IMR-90 (cell line): ENCODE measurements at regions not wholly inside any gene's neighbourhood (a gene's known extent, or its start where the extent isn't known, plus 50 kb on each side); places are given as distances from the start of the nearest gene placed in this dataset.

Experiments used
- ATAC-seq: fragments of 200-7000 bp; cut with Tn5 transposase; 2 replicates; pipeline ENCODE4 v1.9.1; 2020; ENCODE audit warnings: low read depth, mild to moderate bottlenecking, moderate library complexity
- BruUV-seq: library from RNA; stranded (reverse); fragments of 400-500 nt; replicated peaks from 2 replicates; lab custom pipeline; 2021; lab: Mats Ljungman, UMichigan
- CTCF ChIA-PET: fragments of 300-600 bp; formaldehyde crosslinking; extraction: SDS; loops from one replicate; lab custom pipeline; 2021; ENCODE audit warnings: antibody characterized with exemption; lab: Yijun Ruan, JAX
- POLR2A ChIA-PET: fragments of 300-600 bp; sonication (Branson Sonifier 250); formaldehyde crosslinking; loops from one replicate; lab custom pipeline; 2022; ENCODE audit warnings: antibody characterized with exemption; ENCODE audit not compliant: unreplicated experiment; lab: Charles Lee
- DNase-seq: peaks from one replicate; pipeline ENCODE4 v3.0.0; 2013
- H2AFZ ChIP-seq: replicated peaks from 2 replicates; pipeline ENCODE3; 2013; ENCODE audit warnings: low read length, mild to moderate bottlenecking; ENCODE audit not compliant: poor library complexity
- H2AK5ac ChIP-seq: 2 replicates; pipeline ENCODE4 v1.6.1; 2013; ENCODE audit warnings: low read depth, low read length, inconsistent platforms
- H2AK9ac ChIP-seq: replicated peaks from 2 replicates; pipeline ENCODE3; 2013; ENCODE audit warnings: mild to moderate bottlenecking, low read depth, low read length, moderate library complexity; ENCODE audit not compliant: poor library complexity
- H2BK120ac ChIP-seq: 2 replicates; pipeline ENCODE4 v1.6.1; 2013; ENCODE audit warnings: low read depth, low read length, inconsistent platforms
- H2BK15ac ChIP-seq: 3 replicates; pipeline ENCODE4 v1.6.1; 2013; ENCODE audit warnings: low read depth, low read length, inconsistent platforms
- H2BK20ac ChIP-seq: 2 replicates; pipeline ENCODE4 v1.6.1; 2013; ENCODE audit warnings: low read depth, mild to moderate bottlenecking, inconsistent platforms, low read length, moderate library complexity
- H2BK5ac ChIP-seq: 2 replicates; pipeline ENCODE4 v1.6.1; 2013; ENCODE audit warnings: mild to moderate bottlenecking, low read depth, low read length, inconsistent platforms; ENCODE audit not compliant: poor library complexity, severe bottlenecking
- H3K14ac ChIP-seq: replicated peaks from 2 replicates; pipeline ENCODE4 v1.6.1; 2013; ENCODE audit warnings: low read depth, low read length, inconsistent platforms
- H3K18ac ChIP-seq: 2 replicates; pipeline ENCODE4 v1.6.1; 2013; ENCODE audit warnings: low read depth, low read length, control low read depth
- H3K23ac ChIP-seq: 2 replicates; pipeline ENCODE4 v1.6.1; 2013; ENCODE audit warnings: low read depth, low read length, inconsistent platforms
- H3K27ac ChIP-seq: 2 replicates; pipeline ENCODE4 v1.5.1; 2013; ENCODE audit warnings: mild to moderate bottlenecking, control low read depth, low read length; ENCODE audit not compliant: insufficient read depth
- H3K27me3 ChIP-seq: 2 replicates; pipeline ENCODE4 v1.6.1; 2013; ENCODE audit warnings: low read length; ENCODE audit not compliant: control insufficient read depth, insufficient read depth
- H3K36me3 ChIP-seq: 2 replicates; pipeline ENCODE4 v1.6.1; 2013; ENCODE audit warnings: low read length, mixed read lengths; ENCODE audit not compliant: control insufficient read depth, insufficient read depth
- H3K4ac ChIP-seq: 2 replicates; pipeline ENCODE4 v1.6.1; 2013; ENCODE audit warnings: low read depth, low read length, inconsistent platforms
- H3K4me1 ChIP-seq: 2 replicates; pipeline ENCODE4 v1.6.1; 2013; ENCODE audit warnings: low read length, mixed read lengths; ENCODE audit not compliant: control insufficient read depth, insufficient read depth
- H3K4me2 ChIP-seq: 2 replicates; pipeline ENCODE4 v1.6.1; 2013; ENCODE audit warnings: low read depth, mild to moderate bottlenecking, control low read depth, low read length, moderate library complexity
- H3K4me3 ChIP-seq: 2 replicates; pipeline ENCODE4 v1.5.1; 2013; ENCODE audit warnings: low read depth, mild to moderate bottlenecking, control low read depth, low read length, moderate library complexity; ENCODE audit not compliant: insufficient read depth
- H3K56ac ChIP-seq: 2 replicates; pipeline ENCODE4 v1.6.1; 2013; ENCODE audit warnings: low read length, inconsistent platforms; ENCODE audit not compliant: insufficient read depth; ENCODE audit errors: extremely low read depth
- H3K79me1 ChIP-seq, 2 experiments: 2 replicates each; pipeline ENCODE4 v1.6.1; 2013; ENCODE audit warnings: low read length in 2 of 2, inconsistent platforms in 1 of 2, low read depth in 1 of 2
- H3K9ac ChIP-seq: 2 replicates; pipeline ENCODE4 v1.6.1; 2013; ENCODE audit warnings: low read depth, low read length, control low read depth
- H3K9me1 ChIP-seq: 2 replicates; pipeline ENCODE4 v1.6.1; 2013; ENCODE audit warnings: low read length, inconsistent platforms; ENCODE audit not compliant: insufficient read depth
- H3K9me3 ChIP-seq: 2 replicates; pipeline ENCODE4 v1.6.1; 2013; ENCODE audit warnings: low read length; ENCODE audit not compliant: control insufficient read depth, insufficient read depth
- H4K20me1 ChIP-seq: 2 replicates; pipeline ENCODE4 v1.6.1; 2013; ENCODE audit warnings: low read length, inconsistent platforms; ENCODE audit not compliant: insufficient read depth
- H4K5ac ChIP-seq: 2 replicates; pipeline ENCODE4 v1.6.1; 2013; ENCODE audit warnings: mild to moderate bottlenecking, low read depth, low read length, control low read depth
- H4K8ac ChIP-seq, 2 experiments: 2 replicates each; pipeline ENCODE4 v1.6.1; 2013; ENCODE audit warnings: low read depth in 2 of 2, low read length in 2 of 2, control low read depth in 1 of 2, inconsistent platforms in 1 of 2
- H4K91ac ChIP-seq: 2 replicates; pipeline ENCODE4 v1.6.1; 2013; ENCODE audit warnings: low read depth, low read length, inconsistent platforms; ENCODE audit not compliant: insufficient read depth
- BHLHE40 ChIP-seq: fragments of 150-350 bp; IDR thresholded peaks from 2 replicates; pipeline ENCODE4 v1.6.1; 2016; ENCODE audit warnings: mild to moderate bottlenecking, low read depth, low read length
- CEBPB ChIP-seq: IDR thresholded peaks from 2 replicates; pipeline ENCODE4 v1.6.1; 2012; ENCODE audit warnings: low read depth, low read length, improper control_type of control experiment
- CHD1 ChIP-seq: IDR thresholded peaks from 2 replicates; pipeline ENCODE4 v1.6.1; 2012; ENCODE audit warnings: low read depth, low read length, improper control_type of control experiment
- FOS ChIP-seq: fragments of 150-350 bp; IDR thresholded peaks from 2 replicates; pipeline ENCODE4 v1.6.1; 2016; ENCODE audit warnings: low read depth, low read length
- MAFK ChIP-seq: IDR thresholded peaks from 2 replicates; pipeline ENCODE4 v1.6.1; 2012; ENCODE audit warnings: low read depth, low read length, improper control_type of control experiment
- MAZ ChIP-seq: IDR thresholded peaks from 2 replicates; pipeline ENCODE4 v1.6.1; 2012; ENCODE audit warnings: low read depth, mild to moderate bottlenecking, low read length, improper control_type of control experiment, moderate library complexity, borderline replicate concordance
- MXI1 ChIP-seq: IDR thresholded peaks from 2 replicates; pipeline ENCODE4 v1.6.1; 2012; ENCODE audit warnings: low read depth, mild to moderate bottlenecking, low read length, moderate library complexity, borderline replicate concordance
- NFE2L2 ChIP-seq: fragments of 150-350 bp; IDR thresholded peaks from 2 replicates; pipeline ENCODE4 v1.6.1; 2016; ENCODE audit warnings: low read depth, mild to moderate bottlenecking, low read length
- POLR2A ChIP-seq: IDR thresholded peaks from 2 replicates; pipeline ENCODE4 v1.6.1; 2012; ENCODE audit warnings: mild to moderate bottlenecking, low read depth, low read length
- RCOR1 ChIP-seq: IDR thresholded peaks from 2 replicates; pipeline ENCODE4 v1.6.1; 2012; ENCODE audit warnings: mild to moderate bottlenecking, low read length, improper control_type of control experiment; ENCODE audit not compliant: insufficient replicate concordance
- RFX5 ChIP-seq: IDR thresholded peaks from 2 replicates; pipeline ENCODE4 v1.8.0; 2012; ENCODE audit warnings: low read depth, mild to moderate bottlenecking, low read length, moderate library complexity
- SMC3 ChIP-seq: fragments of 150-350 bp; IDR thresholded peaks from 2 replicates; pipeline ENCODE4 v1.6.1; 2016; ENCODE audit warnings: low read depth, mild to moderate bottlenecking, antibody characterized with exemption, low read length, moderate library complexity
- WGBS, 2 experiments: methylation state at CpG; one replicate each; pipeline versions ENCODE4 v1.1.5 to v1.1.7; 2013; ENCODE audit warnings: missing lambda C conversion rate in 2 of 2; ENCODE audit not compliant: insufficient read length in 1 of 2; ENCODE audit errors: extremely low coverage in 2 of 2; 5-methylcytosine and 5-hydroxymethylcytosine counted together
- dilution Hi-C: fragments of 300-500 bp; cut with HindIII; formaldehyde crosslinking; loops from one replicate; pipeline ENCODE4 v1.14.3; 2018; ENCODE audit warnings: low sequenced_read_pairs; ENCODE audit not compliant: unreplicated experiment
- in situ Hi-C: fragments of 300-500 bp; cut with MboI; formaldehyde crosslinking; loops from 3 replicates; pipeline ENCODE4 v1.14.3; 2019; ENCODE audit warnings: low sequenced_read_pairs, inconsistent platforms, mixed read lengths
- intact Hi-C: fragments of 100-400 bp; cut with micrococcal nuclease; formaldehyde crosslinking; loops from 2 replicates; pipeline ENCODE4 v1.10.0; 2022
- TF ChIP-seq, protein P1 (sequence below): fragments of 150-350 bp; IDR thresholded peaks from 2 replicates; pipeline ENCODE4 v1.6.1; 2017; ENCODE audit warnings: mild to moderate bottlenecking, antibody characterized with exemption, low read length, low read depth
- TF ChIP-seq, protein P2 (sequence below): conservative IDR thresholded peaks from 2 replicates; pipeline ENCODE4 v1.5.1; 2012; ENCODE audit warnings: mild to moderate bottlenecking, low read depth, low read length, improper control_type of control experiment

DNA sequence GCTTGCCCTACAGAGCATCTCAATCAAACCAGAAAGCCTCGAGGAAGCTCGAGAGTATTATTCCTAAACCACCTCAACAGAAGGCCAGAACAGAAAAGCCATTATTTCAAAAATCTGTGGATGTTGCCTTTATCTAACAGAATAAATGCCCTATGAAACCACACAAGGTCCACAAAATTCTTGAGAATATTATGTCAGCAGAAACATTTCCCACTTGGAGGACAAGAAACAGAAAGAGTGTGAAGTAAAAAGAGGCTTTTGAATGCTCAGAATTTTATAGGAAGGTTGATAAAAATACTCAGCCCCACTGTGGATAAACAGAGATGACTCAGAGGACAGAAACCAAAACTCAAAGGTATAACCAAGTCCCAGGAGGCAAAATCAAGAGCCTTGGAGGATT is 146.4 kb upstream of the LRRC7 start:
- Histone ChIP-seq H4K8ac (no peak overlapping the region), H3K36me3 (no peaks in the 10 kb centered on the region), H3K79me1 (no peaks in the 10 kb centered on the region), H3K14ac (no peak overlapping the region), H2AK9ac (no peak overlapping the region), H3K4me2 (no peak overlapping the region), H3K27ac (no peak overlapping the region), H2BK5ac (no peak overlapping the region), H3K9me3 (no peaks in the 10 kb centered on the region), H3K4me1 (no peaks in the 10 kb centered on the region), H2BK15ac (no peak overlapping the region), H4K91ac (no peak overlapping the region), H3K4me3 (no peak overlapping the region), H3K18ac (no peak overlapping the region), H3K56ac (no peak overlapping the region), H3K27me3 (no peaks in the 10 kb centered on the region), H2BK120ac (no peak overlapping the region), H2AK5ac (no peak overlapping the region), H3K23ac (no peak overlapping the region), H3K9ac (no peak overlapping the region), H4K20me1 (no peaks in the 10 kb centered on the region), H4K5ac (no peak overlapping the region), H2BK20ac (no peak overlapping the region), H2AFZ (no peak overlapping the region), H3K4ac (no peak overlapping the region), H3K9me1 (no peaks in the 10 kb centered on the region)
- ATAC-seq, result no peak
- in situ Hi-C loops, result no loop called here
- CTCF ChIA-PET, result no interaction called here
- DNase-seq, result no peak
- POLR2A ChIA-PET, result no interaction called here
- no peak for TF ChIP-seq FOS
- no peak for TF ChIP-seq BHLHE40
- TF ChIP-seq CEBPB, result no peak
- TF ChIP-seq CHD1, result no peak
- TF ChIP-seq, protein P1, sequence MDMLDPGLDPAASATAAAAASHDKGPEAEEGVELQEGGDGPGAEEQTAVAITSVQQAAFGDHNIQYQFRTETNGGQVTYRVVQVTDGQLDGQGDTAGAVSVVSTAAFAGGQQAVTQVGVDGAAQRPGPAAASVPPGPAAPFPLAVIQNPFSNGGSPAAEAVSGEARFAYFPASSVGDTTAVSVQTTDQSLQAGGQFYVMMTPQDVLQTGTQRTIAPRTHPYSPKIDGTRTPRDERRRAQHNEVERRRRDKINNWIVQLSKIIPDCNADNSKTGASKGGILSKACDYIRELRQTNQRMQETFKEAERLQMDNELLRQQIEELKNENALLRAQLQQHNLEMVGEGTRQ, result no peak
- TF ChIP-seq, protein P2, sequence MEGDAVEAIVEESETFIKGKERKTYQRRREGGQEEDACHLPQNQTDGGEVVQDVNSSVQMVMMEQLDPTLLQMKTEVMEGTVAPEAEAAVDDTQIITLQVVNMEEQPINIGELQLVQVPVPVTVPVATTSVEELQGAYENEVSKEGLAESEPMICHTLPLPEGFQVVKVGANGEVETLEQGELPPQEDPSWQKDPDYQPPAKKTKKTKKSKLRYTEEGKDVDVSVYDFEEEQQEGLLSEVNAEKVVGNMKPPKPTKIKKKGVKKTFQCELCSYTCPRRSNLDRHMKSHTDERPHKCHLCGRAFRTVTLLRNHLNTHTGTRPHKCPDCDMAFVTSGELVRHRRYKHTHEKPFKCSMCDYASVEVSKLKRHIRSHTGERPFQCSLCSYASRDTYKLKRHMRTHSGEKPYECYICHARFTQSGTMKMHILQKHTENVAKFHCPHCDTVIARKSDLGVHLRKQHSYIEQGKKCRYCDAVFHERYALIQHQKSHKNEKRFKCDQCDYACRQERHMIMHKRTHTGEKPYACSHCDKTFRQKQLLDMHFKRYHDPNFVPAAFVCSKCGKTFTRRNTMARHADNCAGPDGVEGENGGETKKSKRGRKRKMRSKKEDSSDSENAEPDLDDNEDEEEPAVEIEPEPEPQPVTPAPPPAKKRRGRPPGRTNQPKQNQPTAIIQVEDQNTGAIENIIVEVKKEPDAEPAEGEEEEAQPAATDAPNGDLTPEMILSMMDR, result no peak
- no peak for TF ChIP-seq MXI1
- no peak for TF ChIP-seq NFE2L2
- TF ChIP-seq MAZ, result no peak
- TF ChIP-seq RCOR1, result no peak
- no peak for TF ChIP-seq SMC3
- no peak for TF ChIP-seq MAFK
- no peak for TF ChIP-seq POLR2A
- TF ChIP-seq RFX5, result no peak
- WGBS, 2 experiments, result no CpG with 5 or more reads among the region's 2 CpGs
- no TSS peak for BruUV-seq
- dilution Hi-C loops, result no loop called here
- intact Hi-C loops, result no loop called here
